Spinal cord (tissue), 9 donors: ENCODE measurements at regions not wholly inside any gene's neighbourhood (a gene's known extent, or its start where the extent isn't known, plus 50 kb on each side); places are given as distances from the start of the nearest gene placed in this dataset.
A peak's percentile ranks its signal among the peaks of the same experiment; 100 is the strongest.

ENCODE experiments used
- DNase-seq, 6 donors: peaks; one replicate each; pipeline versions ENCODE4 v3.0.0 to v3.0.0-alpha.2; 2013 to 2015; ENCODE audit warnings: low spot score in 6 of 6, low read depth in 4 of 6
- H3K27ac ChIP-seq: one replicate; pipeline ENCODE4 v1.5.1; 2013; ENCODE audit warnings: low read depth, low read length, control low read depth
- H3K27me3 ChIP-seq: one replicate; pipeline ENCODE4 v1.6.1; 2013; ENCODE audit warnings: low read length; ENCODE audit not compliant: control insufficient read depth, insufficient read depth
- H3K36me3 ChIP-seq: one replicate; pipeline ENCODE4 v1.6.1; 2013; ENCODE audit warnings: low read length; ENCODE audit not compliant: control insufficient read depth, insufficient read depth
- H3K4me1 ChIP-seq: one replicate; pipeline ENCODE4 v1.6.1; 2013; ENCODE audit warnings: low read length; ENCODE audit not compliant: control insufficient read depth, insufficient read depth
- H3K4me3 ChIP-seq: one replicate; pipeline ENCODE4 v1.5.1; 2013; ENCODE audit warnings: low read depth, low read length, control low read depth
- H3K9me3 ChIP-seq: one replicate; pipeline ENCODE4 v1.6.1; 2013; ENCODE audit warnings: low read length; ENCODE audit not compliant: control insufficient read depth, insufficient read depth
- WGBS: methylation state at CpG from one replicate; pipeline ENCODE4 v1.1.5; 2013; ENCODE audit warnings: missing lambda C conversion rate; ENCODE audit not compliant: insufficient coverage; 5-methylcytosine and 5-hydroxymethylcytosine counted together
- donor health status: healthy.

DNA sequence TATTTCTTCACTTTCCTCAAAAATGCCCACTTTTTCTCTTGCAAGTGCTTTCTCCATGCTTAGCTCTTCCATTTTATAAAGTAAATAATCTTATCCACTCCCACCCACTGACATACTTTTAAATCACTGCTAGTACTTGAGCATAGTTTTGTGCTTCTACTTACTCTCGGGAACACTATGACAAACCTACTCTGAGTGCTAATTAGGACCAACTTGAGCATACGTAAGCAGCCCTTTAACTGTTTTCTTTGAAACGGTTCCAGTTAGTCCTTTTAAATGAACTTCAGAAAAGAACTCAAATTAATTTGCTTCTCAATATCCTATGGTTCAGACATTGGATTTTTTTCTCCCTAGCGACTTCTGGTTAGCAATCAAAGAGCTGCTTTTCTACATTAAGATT lies 280.0 kb upstream of the SOX2 start:
- H3K9me3 ChIP-seq, result no peaks in the 10 kb centered on the region
- no peaks in the 10 kb centered on the region for H3K4me1 ChIP-seq
- H3K4me3 ChIP-seq, result no peak overlapping the region
- no peaks in the 10 kb centered on the region for H3K36me3 ChIP-seq
- 44% methylated on average over 3 of the region's 4 CpGs for WGBS
- peak in 2 of 6 donors; percentile 70 to 78 for DNase-seq
- H3K27me3 ChIP-seq, result no peaks in the 10 kb centered on the region
- H3K27ac ChIP-seq, result peak overlapping the region; percentile 43

DNA sequence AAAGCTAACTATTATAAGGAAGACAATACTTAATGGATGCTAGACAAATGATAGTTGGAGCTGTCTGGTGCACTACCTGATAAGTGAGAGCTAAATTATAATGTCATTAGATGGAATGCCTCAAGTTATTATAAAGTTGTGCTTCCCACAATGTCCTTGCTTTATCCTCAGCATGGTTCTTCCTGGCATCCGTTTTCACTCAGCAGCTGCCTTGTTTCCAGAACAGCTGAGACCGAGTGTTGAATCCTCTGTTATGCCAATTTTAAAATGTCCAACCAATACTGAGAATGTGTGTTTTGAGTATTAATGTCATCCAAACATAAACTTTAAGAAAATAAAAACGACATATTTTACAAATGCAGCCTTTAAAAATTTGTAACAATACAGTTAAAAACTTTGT lies 286.7 kb upstream of the SOX2 start:
- no peak overlapping the region for H3K27ac ChIP-seq
- H3K27me3 ChIP-seq, result no peaks in the 10 kb centered on the region
- H3K4me3 ChIP-seq, result no peak overlapping the region
- H3K4me1 ChIP-seq, result no peaks in the 10 kb centered on the region
- DNase-seq, result peak in 2 of 6 donors; percentile 34 to 35
- H3K36me3 ChIP-seq, result no peaks in the 10 kb centered on the region
- H3K9me3 ChIP-seq, result no peaks in the 10 kb centered on the region
- WGBS, result no CpG with 5 or more reads among the region's 3 CpGs

DNA sequence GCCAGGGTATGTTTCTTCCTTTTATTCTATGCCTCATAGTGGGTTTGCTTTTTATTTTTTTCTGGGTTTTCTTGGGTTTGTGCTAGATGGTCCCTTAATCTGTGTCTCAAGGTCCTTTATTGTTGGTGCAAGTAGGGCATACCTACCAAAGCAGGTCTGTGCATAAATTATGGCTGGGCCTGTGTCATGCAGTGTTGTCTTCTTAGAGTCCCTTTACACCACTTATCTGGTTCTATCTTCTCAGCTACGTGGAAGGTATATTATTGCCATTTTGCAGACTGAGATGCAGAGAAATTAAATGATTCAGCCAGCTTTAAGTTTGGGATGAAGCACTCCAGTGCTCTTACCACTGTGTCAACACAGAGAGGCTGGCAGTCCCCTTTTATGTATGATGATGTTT lies 293.5 kb upstream of the SOX2 start:
- H3K27ac ChIP-seq, result peak overlapping the region; percentile 75
- no peaks in the 10 kb centered on the region for H3K27me3 ChIP-seq
- H3K4me1 ChIP-seq, result no peaks in the 10 kb centered on the region
- no peaks in the 10 kb centered on the region for H3K36me3 ChIP-seq
- H3K4me3 ChIP-seq, result no peak overlapping the region
- no peaks in the 10 kb centered on the region for H3K9me3 ChIP-seq
- peak in 2 of 6 donors; percentile 22 to 35 for DNase-seq
- no CpG with 5 or more reads among the region's 1 CpG for WGBS

DNA sequence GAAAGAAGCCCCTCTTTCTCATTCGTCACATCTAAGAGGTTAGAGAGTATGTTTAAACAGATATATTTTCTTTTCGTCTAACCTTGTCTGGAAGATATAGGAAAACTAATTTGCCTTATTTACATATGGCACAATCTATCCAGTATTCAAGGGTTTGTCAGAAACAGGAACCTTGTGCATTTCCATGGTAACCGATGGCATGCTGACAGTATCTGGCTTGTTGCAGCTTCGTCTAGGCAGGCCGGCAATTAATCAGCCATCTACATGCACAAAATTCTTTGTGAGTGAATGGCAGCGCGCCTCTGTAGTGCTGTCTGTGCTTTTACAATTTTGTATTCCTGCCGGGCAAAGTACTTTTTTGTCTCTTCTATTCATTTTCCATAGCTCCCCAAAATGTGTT lies 294.0 kb upstream of the SOX2 start:
- Histone ChIP-seq H3K4me3 (no peak overlapping the region), H3K27ac (peak overlapping the region; percentile 75)

DNA sequence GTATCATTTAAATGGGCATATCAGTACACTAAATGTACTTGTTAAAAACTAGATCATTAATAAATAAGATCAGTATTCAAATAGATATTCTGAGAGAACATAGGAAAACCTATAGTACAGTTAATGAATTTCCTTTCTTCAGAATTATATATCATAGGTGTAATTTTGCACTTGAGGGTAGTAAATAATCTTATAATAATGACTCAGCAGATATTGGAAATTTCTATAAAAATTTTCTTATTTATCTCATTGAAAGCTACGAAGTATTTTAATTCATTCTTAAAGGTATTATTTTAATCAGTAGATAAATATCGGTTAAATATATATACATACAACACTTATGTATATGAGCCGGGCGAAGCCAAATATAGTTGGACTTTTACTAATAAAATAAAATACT lies 300.9 kb upstream of the SOX2 start:
- no peaks in the 10 kb centered on the region for H3K36me3 ChIP-seq
- H3K27me3 ChIP-seq, result no peaks in the 10 kb centered on the region
- WGBS, result no CpG with 5 or more reads among the region's 4 CpGs
- no peak overlapping the region for H3K4me3 ChIP-seq
- no peaks in the 10 kb centered on the region for H3K9me3 ChIP-seq
- H3K27ac ChIP-seq, result no peak overlapping the region
- H3K4me1 ChIP-seq, result no peaks in the 10 kb centered on the region
- no peak for DNase-seq

More for the DNA sequence above, 294.0 kb upstream of the SOX2 start:
- H3K27me3 ChIP-seq, result no peaks in the 10 kb centered on the region
- no peaks in the 10 kb centered on the region for H3K9me3 ChIP-seq
- H3K4me1 ChIP-seq, result no peaks in the 10 kb centered on the region
- WGBS, result 12% methylated on average over 3 of the region's 8 CpGs
- no peaks in the 10 kb centered on the region for H3K36me3 ChIP-seq
- peak; percentile 58 to 94 (median 70) for DNase-seq

DNA sequence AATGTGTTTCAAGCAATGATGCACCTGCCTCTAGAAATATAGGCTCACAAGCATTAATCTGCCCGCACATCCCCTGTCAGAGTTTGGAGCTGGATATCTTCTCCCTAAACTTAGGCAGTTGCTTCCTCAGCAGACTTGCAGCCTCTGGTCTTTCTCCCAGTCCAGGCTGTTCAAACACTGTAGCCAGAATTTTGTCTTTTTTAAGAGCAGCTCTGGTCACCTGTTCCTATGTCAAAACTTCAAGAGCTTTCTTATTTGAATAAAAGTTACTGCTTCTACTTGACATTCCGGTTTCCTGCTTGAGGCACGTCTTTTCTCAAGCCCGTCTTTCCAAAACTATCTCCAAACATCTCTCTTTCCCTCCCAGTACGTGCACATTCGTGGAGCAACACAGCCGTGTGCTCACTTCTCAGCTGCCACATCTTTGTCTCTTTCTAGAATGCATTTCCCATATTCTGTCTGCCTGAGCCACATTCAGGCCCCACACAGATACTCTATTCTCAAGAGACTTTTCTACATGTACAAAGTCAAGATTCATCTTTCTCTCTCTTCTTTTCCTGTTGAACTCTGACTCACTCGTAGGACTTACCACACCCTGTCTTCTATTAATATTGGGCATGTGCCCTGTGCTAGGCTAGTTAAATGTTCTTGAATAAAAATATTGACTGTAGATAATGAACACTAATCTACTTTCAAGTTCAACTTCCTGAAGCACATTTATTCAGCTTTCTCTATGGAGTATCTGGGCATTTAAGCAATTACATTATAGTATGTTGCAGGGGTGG lies 307.7 kb upstream of the SOX2 start:
- no peak for DNase-seq
- no peaks in the 10 kb centered on the region for H3K27me3 ChIP-seq
- no peaks in the 10 kb centered on the region for H3K4me1 ChIP-seq
- H3K36me3 ChIP-seq, result no peaks in the 10 kb centered on the region
- WGBS, result 80% methylated on average over 7 of the region's 8 CpGs
- H3K4me3 ChIP-seq, result no peak overlapping the region
- H3K9me3 ChIP-seq, result no peaks in the 10 kb centered on the region
- H3K27ac ChIP-seq, result no peak overlapping the region

DNA sequence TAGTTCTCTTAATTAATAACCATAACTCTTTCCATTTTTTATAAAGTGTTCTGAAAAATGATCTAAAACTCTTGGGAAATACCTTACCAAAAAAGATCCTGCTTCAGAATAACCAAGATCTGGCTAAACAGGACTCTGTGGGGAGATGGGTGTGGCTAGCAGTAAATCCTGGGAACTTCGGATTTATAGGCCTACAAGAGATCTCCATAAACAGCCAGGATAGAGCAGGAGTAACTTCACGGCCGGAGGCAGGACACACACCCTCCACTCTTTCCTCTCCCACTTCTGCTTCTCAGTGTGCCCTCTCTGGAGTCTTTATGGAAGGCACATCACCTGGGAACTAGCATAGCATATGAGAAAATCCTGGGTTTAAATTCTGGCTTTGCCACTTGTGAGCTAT lies 309.4 kb upstream of the SOX2 start:
- H3K27me3 ChIP-seq, result no peaks in the 10 kb centered on the region
- no peak overlapping the region for H3K4me3 ChIP-seq
- WGBS, result 63% methylated on average over 2 of the region's 3 CpGs
- DNase-seq, result no peak
- H3K4me1 ChIP-seq, result no peaks in the 10 kb centered on the region
- no peaks in the 10 kb centered on the region for H3K36me3 ChIP-seq
- no peak overlapping the region for H3K27ac ChIP-seq
- H3K9me3 ChIP-seq, result no peaks in the 10 kb centered on the region

DNA sequence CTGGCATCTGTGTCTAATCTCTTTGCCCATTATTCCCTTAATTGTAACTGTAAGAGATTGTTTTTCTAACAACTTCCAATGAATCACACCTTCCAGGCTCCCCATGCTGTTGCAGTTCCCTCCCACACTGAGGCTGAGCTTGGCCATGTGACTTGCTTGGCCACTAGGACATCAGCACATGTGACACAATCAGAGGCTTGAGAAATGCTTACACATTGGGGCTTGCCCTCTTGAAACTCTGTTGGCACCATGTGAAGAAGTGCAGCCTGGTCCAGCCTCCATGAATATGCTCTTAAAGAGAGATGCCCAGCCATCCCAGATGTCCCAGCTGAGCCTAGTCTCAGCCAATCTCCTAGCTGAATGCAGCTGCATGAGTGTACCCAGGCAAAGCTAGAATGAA lies 326.8 kb upstream of the SOX2 start:
- Histone ChIP-seq H3K4me3 (no peak overlapping the region), H3K27ac (no peak overlapping the region), H3K36me3 (no peaks in the 10 kb centered on the region), H3K27me3 (no peaks in the 10 kb centered on the region), H3K9me3 (no peaks in the 10 kb centered on the region), H3K4me1 (no peaks in the 10 kb centered on the region)
- peak in 1 of 6 donors; percentile 14 for DNase-seq

DNA sequence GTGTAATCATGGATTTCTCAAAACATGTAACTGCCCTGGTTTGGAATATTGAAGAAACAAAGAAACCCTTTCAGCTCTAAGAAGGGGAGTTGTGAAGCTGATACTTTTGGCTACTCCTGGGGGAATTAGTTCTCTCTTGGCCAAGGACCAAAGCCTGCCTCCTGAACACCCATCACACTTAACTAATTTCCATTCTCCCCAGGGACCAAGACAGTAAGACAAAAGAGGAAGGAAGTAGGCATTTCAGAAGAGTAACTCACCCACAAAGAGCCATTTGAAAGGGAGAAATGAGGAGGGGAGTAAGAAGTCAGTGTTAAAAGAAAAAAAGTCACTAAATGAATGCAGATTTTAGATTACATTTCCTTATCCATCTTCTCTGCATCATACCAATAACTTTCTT lies 328.0 kb upstream of the SOX2 start:
- Histone ChIP-seq H3K4me1 (no peaks in the 10 kb centered on the region), H3K27me3 (no peaks in the 10 kb centered on the region), H3K27ac (peak overlapping the region; percentile 44), H3K9me3 (no peaks in the 10 kb centered on the region), H3K36me3 (no peaks in the 10 kb centered on the region), H3K4me3 (no peak overlapping the region)
- DNase-seq, result peak; percentile 22 to 88 (median 48)

DNA sequence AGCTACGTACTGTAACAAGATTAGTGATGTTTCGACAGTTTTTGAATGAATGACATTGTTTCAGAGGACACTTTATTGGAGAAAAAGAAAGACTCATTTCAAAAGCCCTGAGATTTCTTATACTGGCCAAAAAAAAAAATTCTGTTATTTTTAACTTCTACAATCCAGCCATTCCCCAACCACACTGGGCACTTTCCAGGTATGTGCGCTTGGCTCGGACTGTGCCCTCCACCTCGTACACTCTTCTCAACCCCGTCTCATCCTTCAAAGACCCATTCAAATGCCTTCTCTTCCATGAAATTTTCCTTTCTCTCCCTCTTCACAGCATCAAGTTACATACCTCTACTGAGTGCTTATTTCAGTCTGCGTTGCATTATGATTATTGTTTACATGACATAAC lies 328.5 kb upstream of the SOX2 start:
- Histone ChIP-seq H3K27me3 (no peaks in the 10 kb centered on the region), H3K27ac (peak overlapping the region; percentile 44), H3K4me3 (no peak overlapping the region), H3K9me3 (no peaks in the 10 kb centered on the region), H3K4me1 (peaks cover 2% of the 10 kb centered on the region), H3K36me3 (no peaks in the 10 kb centered on the region)
- DNase-seq, result peak in 1 of 6 donors; percentile 9
- 74% methylated on average over 5 of the region's 7 CpGs for WGBS
